ENCODE measurements at regions not wholly inside any gene's neighbourhood (a gene's known extent, or its start where the extent isn't known, plus 50 kb on each side); places are given as distances from the start of the nearest gene placed in this dataset.

DNA sequence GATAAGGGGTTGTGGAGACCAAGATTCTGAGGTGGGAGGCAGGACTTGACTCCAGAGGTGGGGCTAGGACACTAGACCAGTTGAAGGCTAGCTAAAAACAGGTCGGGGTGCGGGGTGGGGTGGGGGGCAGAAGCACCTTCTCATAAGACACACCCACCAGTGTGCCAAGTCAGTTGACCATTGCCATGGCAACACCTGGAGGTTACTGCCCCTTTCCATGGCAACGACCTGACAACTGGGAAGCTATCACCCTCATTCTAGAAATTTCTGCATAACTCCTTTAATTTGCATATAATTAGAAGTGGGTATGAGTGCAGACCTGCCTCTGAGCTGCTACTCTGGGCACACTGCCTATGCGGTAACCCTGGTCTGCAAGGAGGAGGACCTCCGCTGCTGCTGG, 53.9 kb upstream of the ALOX12 start:
- DNase-seq = no peak

GRCh38 chr17:6943406-6943805, 52.4 kb upstream of the ALOX12 start:
- DNase-seq = no peak

All from NCI-H1105 treated with DMSO at 0.1 percent for 48 hours (cell line).